ENCODE measurements at regions not wholly inside any gene's neighbourhood (a gene's known extent, or its start where the extent isn't known, plus 50 kb on each side); places are given as distances from the start of the nearest gene placed in this dataset.

DNA sequence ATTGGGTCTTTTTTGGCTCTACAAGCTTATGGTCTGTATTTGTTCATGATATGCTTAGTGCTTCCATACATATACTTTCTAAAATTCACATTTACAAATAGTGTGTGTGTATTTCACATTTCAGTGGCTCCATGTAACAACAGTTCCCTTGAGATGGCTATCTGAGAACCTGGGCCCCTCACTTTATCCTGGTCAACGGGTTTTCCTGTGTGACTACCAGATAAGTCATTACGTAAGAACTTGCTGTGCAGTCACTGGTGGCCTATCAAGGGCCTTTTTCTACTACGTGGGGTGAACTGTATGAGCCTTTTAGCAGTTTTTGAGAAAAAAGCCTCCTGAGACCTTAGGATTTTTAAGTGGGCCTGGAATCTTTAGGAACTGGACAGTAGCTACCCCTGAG lies 454.1 kb downstream of the PCNX1 start:
- Histone ChIP-seq H3K79me2 (ENCODE audit: insufficient read depth, low read length) (peaks cover 100% of the 10 kb centered on the region), H3K27ac (ENCODE audit: low read depth, low read length) (no peak overlapping the region)

GRCh38 chr14:71361874-71362273 lies 454.6 kb downstream of the PCNX1 start:
- Histone ChIP-seq H2AFZ (ENCODE audit: low read depth, low read length) (no peak overlapping the region), H3K36me3 (ENCODE audit: insufficient read depth, low read length) (no peaks in the 10 kb centered on the region), H3K4me2 (ENCODE audit: low read length) (peak overlapping the region; percentile 2), H3K9me3 (ENCODE audit: insufficient read depth, low read depth, low read length) (no peaks in the 10 kb centered on the region), H3K4me3 (ENCODE audit: insufficient read depth, low read depth, low read length) (no peak overlapping the region), H3K27me3 (ENCODE audit: insufficient read depth, low read length) (no peaks in the 10 kb centered on the region), H3K79me2 (ENCODE audit: insufficient read depth, low read length) (peaks cover 100% of the 10 kb centered on the region), H3K9ac (ENCODE audit: low read length) (no peak overlapping the region), H3K4me1 (ENCODE audit: insufficient read depth, low read length) (peaks cover 23% of the 10 kb centered on the region), H4K20me1 (ENCODE audit: insufficient read depth, low read length) (peaks cover 6% of the 10 kb centered on the region), H3K27ac (ENCODE audit: low read depth, low read length) (no peak overlapping the region)
- Mint-ChIP-seq H3K27me3 (ENCODE audit: low read depth, unreplicated experiment) (no peaks in the 10 kb centered on the region), H3K36me3 (ENCODE audit: low read depth, unreplicated experiment) (no peaks in the 10 kb centered on the region), H3K4me3 (ENCODE audit: unreplicated experiment) (no peak overlapping the region), H3K9me3 (ENCODE audit: unreplicated experiment) (no peaks in the 10 kb centered on the region), H3K4me1 (ENCODE audit: low read depth, unreplicated experiment) (peaks cover 23% of the 10 kb centered on the region), H3K27ac (ENCODE audit: unreplicated experiment) (peak overlapping the region; percentile 1)
- DNase-seq (ENCODE audit: low read depth) (no peak), FAIRE-seq (no peak)
- TF ChIP-seq, protein P1, sequence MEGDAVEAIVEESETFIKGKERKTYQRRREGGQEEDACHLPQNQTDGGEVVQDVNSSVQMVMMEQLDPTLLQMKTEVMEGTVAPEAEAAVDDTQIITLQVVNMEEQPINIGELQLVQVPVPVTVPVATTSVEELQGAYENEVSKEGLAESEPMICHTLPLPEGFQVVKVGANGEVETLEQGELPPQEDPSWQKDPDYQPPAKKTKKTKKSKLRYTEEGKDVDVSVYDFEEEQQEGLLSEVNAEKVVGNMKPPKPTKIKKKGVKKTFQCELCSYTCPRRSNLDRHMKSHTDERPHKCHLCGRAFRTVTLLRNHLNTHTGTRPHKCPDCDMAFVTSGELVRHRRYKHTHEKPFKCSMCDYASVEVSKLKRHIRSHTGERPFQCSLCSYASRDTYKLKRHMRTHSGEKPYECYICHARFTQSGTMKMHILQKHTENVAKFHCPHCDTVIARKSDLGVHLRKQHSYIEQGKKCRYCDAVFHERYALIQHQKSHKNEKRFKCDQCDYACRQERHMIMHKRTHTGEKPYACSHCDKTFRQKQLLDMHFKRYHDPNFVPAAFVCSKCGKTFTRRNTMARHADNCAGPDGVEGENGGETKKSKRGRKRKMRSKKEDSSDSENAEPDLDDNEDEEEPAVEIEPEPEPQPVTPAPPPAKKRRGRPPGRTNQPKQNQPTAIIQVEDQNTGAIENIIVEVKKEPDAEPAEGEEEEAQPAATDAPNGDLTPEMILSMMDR (IDR thresholded peaks at IDR 0.05; ENCODE audit: insufficient read depth, low read depth, low read length) = no peak
- TF ChIP-seq EZH2 (IDR thresholded peaks at IDR 0.05; ENCODE audit: insufficient read depth, low read length) = no peak

More for the DNA sequence above, 454.1 kb downstream of the PCNX1 start:
- Histone ChIP-seq H3K27me3 (ENCODE audit: insufficient read depth, low read length) (no peaks in the 10 kb centered on the region), H2AFZ (ENCODE audit: low read depth, low read length) (no peak overlapping the region), H3K9me3 (ENCODE audit: insufficient read depth, low read depth, low read length) (no peaks in the 10 kb centered on the region), H3K4me3 (ENCODE audit: insufficient read depth, low read depth, low read length) (no peak overlapping the region), H3K9ac (ENCODE audit: low read length) (no peak overlapping the region), H3K4me1 (ENCODE audit: insufficient read depth, low read length) (peaks cover 23% of the 10 kb centered on the region), H4K20me1 (ENCODE audit: insufficient read depth, low read length) (peaks cover 6% of the 10 kb centered on the region), H3K36me3 (ENCODE audit: insufficient read depth, low read length) (no peaks in the 10 kb centered on the region), H3K4me2 (ENCODE audit: low read length) (peak overlapping the region; percentile 2)
- FAIRE-seq (no peak), DNase-seq (ENCODE audit: low read depth) (peak; percentile 32)
- Mint-ChIP-seq H3K4me1 (ENCODE audit: low read depth, unreplicated experiment) (peaks cover 23% of the 10 kb centered on the region), H3K36me3 (ENCODE audit: low read depth, unreplicated experiment) (no peaks in the 10 kb centered on the region), H3K4me3 (ENCODE audit: unreplicated experiment) (no peak overlapping the region), H3K27ac (ENCODE audit: unreplicated experiment) (no peak overlapping the region), H3K27me3 (ENCODE audit: low read depth, unreplicated experiment) (no peaks in the 10 kb centered on the region), H3K9me3 (ENCODE audit: unreplicated experiment) (no peaks in the 10 kb centered on the region)
- TF ChIP-seq, protein P1 (IDR thresholded peaks at IDR 0.05; ENCODE audit: insufficient read depth, low read depth, low read length) = no peak
- TF ChIP-seq EZH2 (IDR thresholded peaks at IDR 0.05; ENCODE audit: insufficient read depth, low read length) = no peak

GRCh38 chr14:71362282-71362681 lies 455.0 kb downstream of the PCNX1 start:
- Mint-ChIP-seq H3K9me3 (ENCODE audit: unreplicated experiment) (no peaks in the 10 kb centered on the region), H3K27me3 (ENCODE audit: low read depth, unreplicated experiment) (no peaks in the 10 kb centered on the region), H3K4me3 (ENCODE audit: unreplicated experiment) (no peak overlapping the region), H3K36me3 (ENCODE audit: low read depth, unreplicated experiment) (no peaks in the 10 kb centered on the region), H3K4me1 (ENCODE audit: low read depth, unreplicated experiment) (peaks cover 23% of the 10 kb centered on the region), H3K27ac (ENCODE audit: unreplicated experiment) (peak overlapping the region; percentile 1)
- Histone ChIP-seq H3K27ac (ENCODE audit: low read depth, low read length) (no peak overlapping the region), H3K9ac (ENCODE audit: low read length) (no peak overlapping the region), H3K4me2 (ENCODE audit: low read length) (no peak overlapping the region), H2AFZ (ENCODE audit: low read depth, low read length) (no peak overlapping the region), H3K4me1 (ENCODE audit: insufficient read depth, low read length) (peaks cover 23% of the 10 kb centered on the region), H3K79me2 (ENCODE audit: insufficient read depth, low read length) (peaks cover 99% of the 10 kb centered on the region), H3K4me3 (ENCODE audit: insufficient read depth, low read depth, low read length) (no peak overlapping the region), H3K9me3 (ENCODE audit: insufficient read depth, low read depth, low read length) (no peaks in the 10 kb centered on the region), H3K27me3 (ENCODE audit: insufficient read depth, low read length) (no peaks in the 10 kb centered on the region), H3K36me3 (ENCODE audit: insufficient read depth, low read length) (no peaks in the 10 kb centered on the region), H4K20me1 (ENCODE audit: insufficient read depth, low read length) (peaks cover 6% of the 10 kb centered on the region)
- DNase-seq (ENCODE audit: low read depth) (no peak), FAIRE-seq (no peak)
- TF ChIP-seq, protein P1 (IDR thresholded peaks at IDR 0.05; ENCODE audit: insufficient read depth, low read depth, low read length) = no peak
